ENCODE measurements at regions not wholly inside any gene's neighbourhood (a gene's known extent, or its start where the extent isn't known, plus 50 kb on each side); places are given as distances from the start of the nearest gene placed in this dataset.

DNA sequence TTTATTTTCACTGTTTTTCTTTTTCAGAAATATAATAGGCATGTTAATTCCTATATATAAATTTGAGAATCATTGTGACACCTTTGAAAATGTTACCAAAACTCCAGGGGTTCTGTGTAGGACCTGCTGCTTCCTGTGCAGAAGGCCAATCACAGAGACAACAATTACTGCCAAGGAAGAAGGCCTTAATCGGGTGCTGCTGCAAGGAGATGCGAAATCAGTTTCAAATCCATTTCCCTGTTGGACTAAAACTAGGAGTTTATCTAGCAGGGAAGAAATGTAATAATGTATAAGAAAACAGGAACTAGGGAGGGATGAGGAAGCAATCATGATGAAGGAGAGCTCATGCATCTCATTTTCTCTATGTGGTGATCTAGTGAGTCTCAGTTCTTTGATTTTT is 209.7 kb upstream of the NUDT12 start:
- no peak for TF ChIP-seq POLR2A (IDR thresholded peaks at IDR 0.05)
- TF ChIP-seq, protein P1, sequence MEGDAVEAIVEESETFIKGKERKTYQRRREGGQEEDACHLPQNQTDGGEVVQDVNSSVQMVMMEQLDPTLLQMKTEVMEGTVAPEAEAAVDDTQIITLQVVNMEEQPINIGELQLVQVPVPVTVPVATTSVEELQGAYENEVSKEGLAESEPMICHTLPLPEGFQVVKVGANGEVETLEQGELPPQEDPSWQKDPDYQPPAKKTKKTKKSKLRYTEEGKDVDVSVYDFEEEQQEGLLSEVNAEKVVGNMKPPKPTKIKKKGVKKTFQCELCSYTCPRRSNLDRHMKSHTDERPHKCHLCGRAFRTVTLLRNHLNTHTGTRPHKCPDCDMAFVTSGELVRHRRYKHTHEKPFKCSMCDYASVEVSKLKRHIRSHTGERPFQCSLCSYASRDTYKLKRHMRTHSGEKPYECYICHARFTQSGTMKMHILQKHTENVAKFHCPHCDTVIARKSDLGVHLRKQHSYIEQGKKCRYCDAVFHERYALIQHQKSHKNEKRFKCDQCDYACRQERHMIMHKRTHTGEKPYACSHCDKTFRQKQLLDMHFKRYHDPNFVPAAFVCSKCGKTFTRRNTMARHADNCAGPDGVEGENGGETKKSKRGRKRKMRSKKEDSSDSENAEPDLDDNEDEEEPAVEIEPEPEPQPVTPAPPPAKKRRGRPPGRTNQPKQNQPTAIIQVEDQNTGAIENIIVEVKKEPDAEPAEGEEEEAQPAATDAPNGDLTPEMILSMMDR (IDR thresholded peaks at IDR 0.05 in 4 of 5, conservative IDR thresholded peaks at IDR 0.05 in 1 of 5), result no peak
